Erythroblast (primary cell): ENCODE measurements at regions not wholly inside any gene's neighbourhood (a gene's known extent, or its start where the extent isn't known, plus 50 kb on each side); places are given as distances from the start of the nearest gene placed in this dataset.

ENCODE experiments used
- GATA1 ChIP-seq: IDR thresholded peaks from 2 replicates; pipeline ENCODE4 v1.6.1; 2011; ENCODE audit warnings: low read depth, mild to moderate bottlenecking, control low read depth, low read length, moderate library complexity
- POLR2A ChIP-seq: IDR thresholded peaks from 2 replicates; pipeline ENCODE4 v1.6.1; 2011; ENCODE audit warnings: mild to moderate bottlenecking, low read length

DNA sequence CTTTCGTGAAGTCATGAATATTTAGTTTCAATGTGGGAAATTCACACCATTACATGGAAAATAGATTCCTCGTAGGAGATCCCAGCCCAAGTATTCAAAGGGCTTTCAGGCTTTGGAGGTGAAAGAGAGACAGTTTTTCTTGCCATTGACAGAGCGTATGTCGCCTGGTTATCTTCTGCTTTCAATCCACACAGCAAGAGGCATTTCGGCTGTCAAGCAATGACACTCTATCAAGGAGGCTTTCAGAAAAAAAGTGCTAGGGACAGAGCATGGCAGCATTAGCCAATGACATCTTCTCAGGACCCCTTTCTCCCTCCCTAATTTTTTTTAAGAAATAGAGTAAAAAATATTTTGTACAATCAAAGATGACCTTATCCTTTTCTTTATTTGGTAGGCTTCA, 492.8 kb downstream of the TMEM182 start:
- TF ChIP-seq POLR2A: no peak
- no peak for TF ChIP-seq GATA1
